GM19035 (cell line): ENCODE measurements at regions not wholly inside any gene's neighbourhood (a gene's known extent, or its start where the extent isn't known, plus 50 kb on each side); places are given as distances from the start of the nearest gene placed in this dataset.

Experiments used
- ATAC-seq: cut with Tn5 transposase; IDR thresholded peaks from one replicate; pipeline ENCODE4 v1.9.1; 2021; ENCODE audit not compliant: unreplicated experiment

- ATAC-seq = no peak
These were observed 141.6 kb upstream of the TENM4 start for GRCh38 chr11:79582434-79582833.

DNA sequence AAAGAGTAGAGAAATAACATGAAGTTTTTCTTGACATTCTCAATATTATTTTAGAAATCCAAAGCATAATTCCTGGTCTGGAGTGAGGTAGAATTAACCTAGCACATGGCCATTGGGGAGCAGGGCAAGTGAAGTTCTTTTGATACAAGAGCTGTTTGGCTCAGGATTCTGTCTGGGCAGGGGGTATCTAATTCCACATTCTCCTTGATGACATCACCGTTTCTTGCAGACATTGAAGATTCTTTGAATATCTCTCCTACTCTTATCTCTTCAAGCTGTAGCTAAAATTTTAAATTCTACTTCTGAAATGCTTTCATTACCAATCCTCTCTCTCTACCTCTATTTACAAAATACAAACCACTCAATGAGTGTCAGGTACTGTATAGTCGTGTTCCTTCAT, 138.2 kb upstream of the TENM4 start:
- no peak for ATAC-seq

GRCh38 chr11:79578116-79578515, 137.3 kb upstream of the TENM4 start:
- no peak for ATAC-seq

GRCh38 chr11:79575701-79576100, 134.9 kb upstream of the TENM4 start:
- no peak for ATAC-seq

DNA sequence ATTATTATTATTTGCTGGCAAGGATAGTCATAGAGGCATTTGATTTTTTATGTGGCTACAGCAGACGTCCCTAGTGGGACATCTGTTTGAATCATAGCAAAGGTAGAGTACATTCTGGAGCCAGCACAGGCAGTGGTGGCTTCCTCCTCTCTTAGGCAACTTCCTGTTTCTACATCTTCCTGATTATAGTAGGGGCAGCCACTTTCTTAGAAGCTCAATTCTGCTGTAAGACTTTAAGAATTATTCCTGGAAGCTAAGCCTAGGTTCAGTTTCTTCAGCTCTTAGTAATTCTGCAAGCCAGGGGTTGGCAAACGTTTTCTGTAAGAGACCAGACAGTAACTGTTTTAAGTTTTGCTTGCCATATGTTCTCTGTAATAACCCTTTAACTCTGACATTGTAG, 129.3 kb upstream of the TENM4 start:
- no peak for ATAC-seq

GRCh38 chr11:79564288-79564925, 123.6 kb upstream of the TENM4 start:
- ATAC-seq = no peak

- no peak for ATAC-seq
These were observed 120.7 kb upstream of the TENM4 start for GRCh38 chr11:79561496-79561895.

GRCh38 chr11:79550809-79551208, 110.0 kb upstream of the TENM4 start:
- no peak for ATAC-seq

GRCh38 chr11:79547256-79547655, 106.4 kb upstream of the TENM4 start:
- ATAC-seq = no peak

GRCh38 chr11:79546351-79546750, 105.5 kb upstream of the TENM4 start:
- no peak for ATAC-seq

- no peak for ATAC-seq
These were observed 103.5 kb upstream of the TENM4 start for GRCh38 chr11:79544361-79544760.

DNA sequence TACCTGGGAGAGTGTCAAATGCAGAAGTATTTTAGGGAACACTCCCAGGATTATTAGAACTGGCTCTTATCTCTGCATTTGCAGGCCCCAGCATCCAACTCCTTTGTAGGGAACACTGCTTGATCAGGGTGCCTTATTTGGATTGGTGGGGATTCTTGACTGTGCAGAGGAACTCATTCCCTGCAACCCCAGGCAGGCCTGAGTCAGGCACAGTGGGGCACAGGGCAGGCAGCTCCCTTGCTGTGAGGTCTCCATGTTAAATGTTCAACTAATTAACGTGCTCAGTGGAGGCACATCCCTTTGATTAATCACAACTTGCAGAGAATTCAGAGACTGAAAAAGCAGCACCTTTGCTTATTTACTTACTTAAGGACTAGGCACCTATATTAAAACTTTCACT, 102.3 kb upstream of the TENM4 start:
- ATAC-seq = no peak

- no peak for ATAC-seq
These were observed 100.6 kb upstream of the TENM4 start for GRCh38 chr11:79541466-79541865.

- no peak for ATAC-seq
These were observed 97.9 kb upstream of the TENM4 start for GRCh38 chr11:79538775-79539174.

- ATAC-seq = no peak
These were observed 95.5 kb upstream of the TENM4 start for GRCh38 chr11:79536155-79536917.

DNA sequence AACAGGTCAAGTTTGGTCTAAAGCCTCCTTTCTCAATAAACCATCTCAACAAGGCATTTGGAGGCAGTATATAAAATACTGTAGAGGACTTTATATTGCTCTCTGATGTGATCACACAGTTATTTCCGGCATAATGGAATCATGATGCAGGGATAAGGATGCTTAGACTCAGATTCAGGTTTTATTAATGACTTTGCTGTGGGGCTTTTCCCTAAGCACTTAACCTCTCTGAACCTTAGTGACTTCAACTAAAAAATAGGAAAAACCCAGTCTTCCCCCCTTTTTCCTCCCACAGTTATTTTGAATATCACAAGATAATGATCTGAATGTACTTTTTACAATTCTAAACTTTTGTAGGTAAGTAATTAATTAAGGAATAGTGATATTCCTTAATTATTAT, 94.8 kb upstream of the TENM4 start:
- no peak for ATAC-seq

DNA sequence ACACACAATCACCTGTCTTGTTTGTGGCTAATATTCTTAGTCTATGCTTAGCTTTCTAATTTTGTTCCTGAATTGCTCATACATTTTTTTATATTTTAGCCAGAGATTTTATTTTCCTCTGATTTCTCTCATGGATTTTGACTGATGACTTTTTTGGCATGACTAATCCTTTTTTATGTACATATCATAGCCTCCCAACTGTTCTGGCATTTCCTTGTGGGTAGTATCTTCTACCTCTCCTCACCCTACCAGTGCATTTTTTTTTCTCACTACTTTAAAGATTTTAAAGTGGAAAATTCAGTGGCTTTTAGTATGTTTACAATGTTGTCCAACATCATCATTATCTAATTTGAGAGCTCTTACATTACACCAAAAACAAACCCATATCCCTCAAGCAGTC, 84.4 kb upstream of the TENM4 start:
- no peak for ATAC-seq

- ATAC-seq = no peak
These were observed 81.8 kb upstream of the TENM4 start for GRCh38 chr11:79522626-79523025.

GRCh38 chr11:79520086-79520485, 79.3 kb upstream of the TENM4 start:
- no peak for ATAC-seq

DNA sequence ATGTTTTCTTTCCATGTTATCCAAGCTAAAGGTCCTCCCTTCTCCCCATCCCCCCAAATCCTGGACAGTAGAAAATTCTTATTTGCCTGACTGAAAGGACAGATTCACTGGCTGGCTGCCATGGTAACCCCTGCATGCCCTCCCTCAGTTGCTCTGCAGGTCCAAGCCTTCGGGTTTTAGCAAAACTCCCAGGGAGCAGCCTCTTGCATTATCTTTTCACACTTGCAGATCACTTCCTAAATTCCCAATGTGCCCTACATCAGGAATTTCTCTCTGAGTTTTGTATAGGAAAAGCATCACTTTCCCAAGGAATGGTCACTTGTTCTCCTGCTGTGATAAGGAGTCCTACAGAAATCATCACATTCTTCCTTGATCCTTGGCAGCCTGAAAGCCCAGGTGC, 75.0 kb upstream of the TENM4 start:
- no peak for ATAC-seq

GRCh38 chr11:79514695-79515094, 73.9 kb upstream of the TENM4 start:
- ATAC-seq = no peak

- no peak for ATAC-seq
These were observed 73.5 kb upstream of the TENM4 start for GRCh38 chr11:79514290-79514689.
